ENCODE measurements at regions not wholly inside any gene's neighbourhood (a gene's known extent, or its start where the extent isn't known, plus 50 kb on each side); places are given as distances from the start of the nearest gene placed in this dataset.

GRCh38 chr17:45648642-45649041 lies 135.5 kb upstream of the CRHR1 start:
- no peak for TF ChIP-seq EZH2 (optimal IDR thresholded peaks at IDR 0.05; ENCODE audit: low read depth, low read length)
- peak; percentile 25; the same call in 1 of the 2 replicates for TF ChIP-seq CTCF (IDR thresholded peaks at IDR 0.05; ENCODE audit: low read length)

All from MM.1S (cell line).